ENCODE measurements at regions not wholly inside any gene's neighbourhood (a gene's known extent, or its start where the extent isn't known, plus 50 kb on each side); places are given as distances from the start of the nearest gene placed in this dataset.

- ChIA-PET CTCF (no interaction called here), POLR2A (no interaction called here)
- ATAC-seq, result no peak
- no peak for DNase-seq (ENCODE audit: low read depth in 1 of 2, low spot score in 1 of 2)
- TF ChIP-seq E2F6 (IDR thresholded peaks at IDR 0.05; ENCODE audit: borderline replicate concordance, low read depth), result no peak
- TF ChIP-seq NR3C1 (IDR thresholded peaks at IDR 0.05), result no peak
- no peak for TF ChIP-seq ZC3H11A (IDR thresholded peaks at IDR 0.05)
- TF ChIP-seq RCOR1 (IDR thresholded peaks at IDR 0.05; ENCODE audit: low read depth, low read length), result no peak
- TF ChIP-seq JUNB (IDR thresholded peaks at IDR 0.05), result no peak
- TF ChIP-seq MAFK (IDR thresholded peaks at IDR 0.05; ENCODE audit: partially characterized antibody), result no peak
- no peak for TF ChIP-seq HEYL (CRISPR knock-in tag; IDR thresholded peaks at IDR 0.05)
- TF ChIP-seq CBX8 (IDR thresholded peaks at IDR 0.05), result no peak
- TF ChIP-seq CHD4 (IDR thresholded peaks at IDR 0.05; ENCODE audit: borderline replicate concordance), result no peak
- TF ChIP-seq CBX2 (IDR thresholded peaks at IDR 0.05; ENCODE audit: borderline replicate concordance, low read depth), result no peak
- no peak for TF ChIP-seq ZSCAN20 (CRISPR knock-in tag; IDR thresholded peaks at IDR 0.05)
- TF ChIP-seq EP300 (IDR thresholded peaks at IDR 0.05), result no peak
- no peak for TF ChIP-seq REST (IDR thresholded peaks at IDR 0.05)
- TF ChIP-seq ZFP36 (IDR thresholded peaks at IDR 0.05; ENCODE audit: borderline replicate concordance, partially characterized antibody), result no peak
- TF ChIP-seq FOSB (CRISPR knock-in tag; IDR thresholded peaks at IDR 0.05), result no peak
- TF ChIP-seq HMGXB4 (CRISPR knock-in tag; IDR thresholded peaks at IDR 0.05; ENCODE audit: borderline replicate concordance), result no peak
- H3K4me1 ChIP-seq, result no peaks in the 10 kb centered on the region
- 8% methylated on average over 3 of the region's 3 CpGs for WGBS (ENCODE audit: missing lambda C conversion rate)
- H3K9me3 ChIP-seq, result no peaks in the 10 kb centered on the region
- no peak overlapping the region for H3K4me2 ChIP-seq
- no peak for FAIRE-seq
- H3K27ac ChIP-seq, result no peak overlapping the region
- H3K4me3 ChIP-seq, result no peak overlapping the region
These were observed 1002.0 kb upstream of the ADGRB3 start for GRCh38 chr6:67633058-67633457.

GRCh38 chr6:67630146-67630545, 1004.9 kb upstream of the ADGRB3 start:
- Histone ChIP-seq H3K4me1 (no peaks in the 10 kb centered on the region), H3K9me3 (no peaks in the 10 kb centered on the region), H3K4me2 (no peak overlapping the region), H3K27ac (no peak overlapping the region), H3K4me3 (no peak overlapping the region)
- CTCF ChIA-PET, result no interaction called here
- DNase-seq (ENCODE audit: low read depth in 1 of 2, low spot score in 1 of 2), result no peak
- 0% methylated on average over 2 of the region's 2 CpGs for WGBS (ENCODE audit: missing lambda C conversion rate)
- ATAC-seq, result no peak
- POLR2A ChIA-PET, result no interaction called here
- FAIRE-seq, result no peak
- TF ChIP-seq ZNF302 (CRISPR knock-in tag; IDR thresholded peaks at IDR 0.05) (no peak), ZSCAN20 (CRISPR knock-in tag; IDR thresholded peaks at IDR 0.05) (no peak), E2F6 (IDR thresholded peaks at IDR 0.05; ENCODE audit: borderline replicate concordance, low read depth) (no peak), EHMT2 (IDR thresholded peaks at IDR 0.05; ENCODE audit: low read depth) (no peak), RCOR1 (IDR thresholded peaks at IDR 0.05; ENCODE audit: low read depth, low read length) (no peak), FOXS1 (CRISPR knock-in tag; IDR thresholded peaks at IDR 0.05) (no peak), GATA3 (IDR thresholded peaks at IDR 0.05; ENCODE audit: borderline replicate concordance) (no peak), JUN (IDR thresholded peaks at IDR 0.05) (no peak), ZC3H11A (IDR thresholded peaks at IDR 0.05) (no peak)

All from A549 (cell line).